ENCODE measurements at regions not wholly inside any gene's neighbourhood (a gene's known extent, or its start where the extent isn't known, plus 50 kb on each side); places are given as distances from the start of the nearest gene placed in this dataset.

- Histone ChIP-seq H3K4me1 (no peaks in the 10 kb centered on the region), H3K36me3 (no peaks in the 10 kb centered on the region), H3K27me3 (no peaks in the 10 kb centered on the region), H3K4me3 (no peak overlapping the region), H3K27ac (peak overlapping the region; percentile 60 to 67), H3K9me3 (no peaks in the 10 kb centered on the region)
- DNase-seq: peak in 1 of 2 donors; percentile 41
- TF ChIP-seq POLR2A (IDR thresholded peaks at IDR 0.05) (no peak), CTCF (IDR thresholded peaks at IDR 0.05) (no peak)
- intact Hi-C loops (cut with DNase I; ENCODE audit: low total_unique reads): no loop called here
These were observed 405.2 kb downstream of the ZNF608 start for GRCh38 chr5:124341066-124341858.

DNA sequence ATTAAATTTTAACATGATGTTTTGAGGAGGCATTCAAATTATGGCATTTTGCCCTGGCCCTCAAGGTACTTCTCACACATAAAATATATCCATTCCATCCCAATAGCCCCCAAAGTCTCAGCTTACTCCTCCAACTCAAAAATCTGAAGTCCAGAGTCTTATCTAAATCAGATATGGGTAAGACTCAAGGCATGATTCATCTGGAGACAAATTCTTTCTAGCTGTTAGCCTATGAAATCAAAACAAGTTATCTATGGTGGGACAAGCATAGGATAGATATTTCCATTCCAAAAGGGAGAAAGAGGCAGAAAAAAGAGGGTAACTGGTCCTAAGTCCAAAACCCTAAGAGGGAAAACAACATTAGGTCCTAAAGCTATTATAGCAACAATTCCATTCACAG, 408.4 kb downstream of the ZNF608 start:
- intact Hi-C loops (cut with DNase I; ENCODE audit: low total_unique reads): loop anchor here (10.0 kb wide), 1 partner anchor 1147 kb away; no protein-coding TSS in a partner anchor
- DNase-seq: no peak

GRCh38 chr5:124333298-124333979, 413.0 kb downstream of the ZNF608 start:
- Histone ChIP-seq H3K27me3 (no peaks in the 10 kb centered on the region), H3K27ac (no peak overlapping the region), H3K9me3 (no peaks in the 10 kb centered on the region), H3K4me3 (no peak overlapping the region), H3K36me3 (no peaks in the 10 kb centered on the region), H3K4me1 (no peaks in the 10 kb centered on the region)
- intact Hi-C loops (cut with DNase I; ENCODE audit: low total_unique reads): loop anchor here (10.0 kb wide), 1 partner anchor 1151 kb away; no protein-coding TSS in a partner anchor
- no peak for DNase-seq
- TF ChIP-seq CTCF (IDR thresholded peaks at IDR 0.05): no peak
- TF ChIP-seq POLR2A (IDR thresholded peaks at IDR 0.05): no peak

More for the DNA sequence above, 408.4 kb downstream of the ZNF608 start:
- Histone ChIP-seq H3K4me1 (no peaks in the 10 kb centered on the region), H3K36me3 (no peaks in the 10 kb centered on the region), H3K9me3 (no peaks in the 10 kb centered on the region), H3K27ac (no peak overlapping the region), H3K4me3 (no peak overlapping the region), H3K27me3 (no peaks in the 10 kb centered on the region)
- no peak for TF ChIP-seq CTCF (IDR thresholded peaks at IDR 0.05)
- no peak for TF ChIP-seq POLR2A (IDR thresholded peaks at IDR 0.05)

- no peak overlapping the region for H3K27ac ChIP-seq
- H3K4me3 ChIP-seq: no peak overlapping the region
- no peaks in the 10 kb centered on the region for H3K36me3 ChIP-seq
- DNase-seq: no peak
- intact Hi-C loops (cut with DNase I; ENCODE audit: low total_unique reads): loop anchor here (10.0 kb wide), 1 partner anchor 1153 kb away; no protein-coding TSS in a partner anchor
- H3K27me3 ChIP-seq: no peaks in the 10 kb centered on the region
- H3K4me1 ChIP-seq: no peaks in the 10 kb centered on the region
- H3K9me3 ChIP-seq: no peaks in the 10 kb centered on the region
- TF ChIP-seq POLR2A (IDR thresholded peaks at IDR 0.05) (no peak), CTCF (IDR thresholded peaks at IDR 0.05) (no peak)
These were observed 414.2 kb downstream of the ZNF608 start for GRCh38 chr5:124332273-124332672.

Data from uterus (tissue), 3 donors.